ENCODE measurements at regions not wholly inside any gene's neighbourhood (a gene's known extent, or its start where the extent isn't known, plus 50 kb on each side); places are given as distances from the start of the nearest gene placed in this dataset.

DNA sequence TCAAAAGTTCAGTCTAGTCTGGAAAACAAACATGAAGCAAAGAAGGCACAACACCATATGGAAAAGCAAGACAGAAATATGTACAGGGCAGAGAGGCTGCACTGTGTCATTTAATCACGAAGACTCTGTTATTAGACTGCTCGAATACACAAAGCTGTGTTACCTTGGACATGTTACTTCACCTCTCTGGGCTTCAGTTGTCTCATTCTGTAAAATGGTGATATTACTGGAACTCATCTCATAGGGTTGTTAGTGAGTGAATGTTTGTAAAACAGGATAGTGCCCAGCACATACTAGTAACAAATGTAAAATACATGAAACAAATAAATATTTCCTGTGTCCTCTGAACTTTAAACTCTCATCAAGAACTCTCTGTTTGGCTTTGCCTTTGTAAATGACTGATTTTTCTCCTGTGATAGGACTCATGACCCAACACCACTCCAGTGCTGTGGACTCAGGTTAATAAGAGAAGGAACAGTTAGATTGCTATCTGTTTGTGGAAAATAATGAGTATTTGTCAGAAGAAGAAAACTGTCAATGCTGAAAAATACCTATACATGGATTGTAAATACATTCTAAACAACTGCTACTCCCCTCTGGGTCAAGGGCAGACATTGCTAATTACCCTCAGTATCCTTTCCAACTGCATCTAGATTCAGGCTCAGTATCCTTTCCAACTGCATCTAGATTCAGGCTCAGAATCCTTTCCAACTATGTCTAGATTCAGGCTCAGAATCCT, 62.3 kb downstream of the ZIC5 start:
- no peak for TF ChIP-seq CHD2 (IDR thresholded peaks at IDR 0.05; ENCODE audit: low read length)
- no peak for TF ChIP-seq POLR2A (IDR thresholded peaks at IDR 0.05; ENCODE audit: control extremely low read depth in 1 of 2, low read depth in 2 of 2, low read length in 2 of 2)
- no peak for TF ChIP-seq JUND (IDR thresholded peaks at IDR 0.05; ENCODE audit: low read length)
- no peak for TF ChIP-seq CTCF (IDR thresholded peaks at IDR 0.05; ENCODE audit: control extremely low read depth in 1 of 3, insufficient read depth in 1 of 3, low read depth in 1 of 3, low read length in 3 of 3)
- no peak for TF ChIP-seq POLR2AphosphoS5 (IDR thresholded peaks at IDR 0.05; ENCODE audit: low read depth, low read length)
- TF ChIP-seq CREB1 (IDR thresholded peaks at IDR 0.05) = no peak
- TF ChIP-seq HDAC6 (IDR thresholded peaks at IDR 0.05; ENCODE audit: low read depth, low read length) = no peak
- TF ChIP-seq EP300 (IDR thresholded peaks at IDR 0.05; ENCODE audit: borderline replicate concordance in 1 of 2, low read depth in 2 of 2, low read length in 2 of 2) = no peak
- TF ChIP-seq SP1 (IDR thresholded peaks at IDR 0.05; ENCODE audit: low read depth, low read length) = no peak
- TF ChIP-seq FOSL1 (IDR thresholded peaks at IDR 0.05; ENCODE audit: insufficient read depth, low read depth, low read length) = no peak
- TF ChIP-seq BRCA1 (IDR thresholded peaks at IDR 0.05; ENCODE audit: low read depth, low read length) = no peak

Measured in H1 (cell line).